ACC112 (cell line): ENCODE measurements at regions not wholly inside any gene's neighbourhood (a gene's known extent, or its start where the extent isn't known, plus 50 kb on each side); places are given as distances from the start of the nearest gene placed in this dataset.
"Not testable (repeated sequence)": the region's sequence is repeated elsewhere in the genome, so short reads cannot be mapped to it uniquely, and the experiment has no call there.

Experiments
- H2AFZ ChIP-seq: fragments of 200-600 bp; sonication (generic); one replicate; pipeline ENCODE4 v1.6.0; 2017; ENCODE audit warnings: antibody characterized with exemption, low read length; ENCODE audit not compliant: unreplicated experiment
- H3K27ac ChIP-seq: fragments of 200-600 bp; sonication (generic); 2 replicates; pipeline ENCODE4 v1.5.1; 2014; ENCODE audit warnings: low read depth, mild to moderate bottlenecking, antibody characterized with exemption, low read length, moderate library complexity
- H3K27me3 ChIP-seq: fragments of 200-600 bp; sonication (generic); 2 replicates; pipeline ENCODE4 v1.6.1; 2014; ENCODE audit warnings: mild to moderate bottlenecking, antibody characterized with exemption, low read length, moderate library complexity, mixed read lengths; ENCODE audit not compliant: insufficient read depth
- H3K36me3 ChIP-seq: fragments of 200-600 bp; sonication (generic); 2 replicates; pipeline ENCODE4 v1.6.1; 2016; ENCODE audit warnings: mild to moderate bottlenecking, antibody characterized with exemption, low read length, moderate library complexity, mixed read lengths; ENCODE audit not compliant: insufficient read depth
- H3K4me1 ChIP-seq: fragments of 200-600 bp; sonication (generic); one replicate; pipeline ENCODE4 v1.6.1; 2016; ENCODE audit warnings: low read length, mixed read lengths; ENCODE audit not compliant: insufficient read depth, unreplicated experiment, control insufficient read depth
- H3K4me3 ChIP-seq: fragments of 200-600 bp; sonication (generic); 2 replicates; pipeline ENCODE4 v1.5.1; 2014; ENCODE audit warnings: mild to moderate bottlenecking, low read depth, low read length
- H3K79me2 ChIP-seq: fragments of 200-600 bp; sonication (generic); one replicate; pipeline ENCODE4 v1.6.0; 2016; ENCODE audit warnings: low read length; ENCODE audit not compliant: control insufficient read depth, unreplicated experiment, insufficient read depth

DNA sequence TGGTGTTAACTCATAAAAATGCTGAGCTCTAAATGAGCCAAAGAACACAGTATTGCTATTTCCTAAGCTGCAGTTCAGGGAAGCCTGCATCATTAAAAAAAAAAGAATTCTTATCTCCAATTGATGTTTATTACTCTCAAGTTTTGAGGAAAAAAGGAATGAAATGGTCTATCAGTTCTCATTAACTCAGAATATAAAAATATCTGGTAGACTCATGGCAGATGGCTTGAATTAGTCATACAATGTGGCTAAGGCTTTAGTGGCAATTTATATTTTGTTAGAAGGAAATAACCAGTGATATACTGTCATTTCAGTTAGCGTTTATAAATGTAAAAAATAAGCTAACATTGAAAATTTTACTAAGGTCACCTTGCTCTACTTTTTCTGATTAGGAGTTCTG, 1403.4 kb upstream of the C9orf72 start:
- no peaks in the 10 kb centered on the region for H3K36me3 ChIP-seq
- H3K4me3 ChIP-seq, result no peak overlapping the region

DNA sequence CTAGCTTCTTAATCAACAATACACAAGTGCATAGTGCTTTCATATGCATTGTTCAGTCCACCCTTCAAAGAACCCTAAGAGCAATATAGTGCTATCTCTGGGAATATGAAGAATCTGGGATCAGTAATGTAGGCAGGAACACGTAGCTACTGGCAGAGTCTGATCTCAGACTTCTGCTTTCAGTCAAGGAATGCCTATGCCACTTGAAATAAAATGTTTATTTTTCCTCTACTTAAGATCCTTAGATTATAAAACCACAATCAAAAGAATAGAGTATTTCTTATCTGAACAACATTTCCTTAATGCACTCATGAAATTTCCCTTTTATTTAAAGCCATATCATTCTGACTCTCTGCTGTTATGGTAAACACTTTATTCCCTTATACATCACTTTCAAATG, 1407.8 kb upstream of the C9orf72 start:
- no peaks in the 10 kb centered on the region for H3K4me1 ChIP-seq
- H3K27me3 ChIP-seq, result no peaks in the 10 kb centered on the region
- H2AFZ ChIP-seq, result no peak overlapping the region
- no peak overlapping the region for H3K4me3 ChIP-seq
- no peak overlapping the region for H3K27ac ChIP-seq
- no peaks in the 10 kb centered on the region for H3K36me3 ChIP-seq
- H3K79me2 ChIP-seq, result no peaks in the 10 kb centered on the region

More for the DNA sequence above, 1403.4 kb upstream of the C9orf72 start:
- Histone ChIP-seq H3K79me2 (no peaks in the 10 kb centered on the region), H3K27me3 (no peaks in the 10 kb centered on the region), H3K27ac (no peak overlapping the region), H3K4me1 (no peaks in the 10 kb centered on the region), H2AFZ (no peak overlapping the region)

DNA sequence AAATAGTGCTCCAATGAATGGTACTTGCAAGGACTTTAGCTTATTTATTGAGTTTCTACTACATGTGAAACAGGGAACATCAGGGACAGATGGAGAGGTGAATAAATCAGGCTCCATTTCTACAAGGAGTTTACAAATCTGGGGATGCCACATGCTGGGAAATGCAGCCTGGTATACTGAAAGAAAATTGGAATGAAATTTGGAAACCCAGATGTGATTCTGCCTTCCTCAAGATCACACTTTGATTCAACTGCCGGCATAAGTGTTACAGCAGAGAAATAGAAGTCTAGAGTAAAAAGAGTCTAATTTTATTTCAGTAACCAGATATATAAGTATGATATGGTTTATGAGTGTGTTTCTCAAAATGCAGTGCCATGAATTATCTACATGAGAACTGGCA, 1408.4 kb upstream of the C9orf72 start:
- Histone ChIP-seq H2AFZ (no peak overlapping the region), H3K4me3 (no peak overlapping the region), H3K36me3 (no peaks in the 10 kb centered on the region), H3K27me3 (no peaks in the 10 kb centered on the region), H3K27ac (no peak overlapping the region), H3K79me2 (no peaks in the 10 kb centered on the region), H3K4me1 (no peaks in the 10 kb centered on the region)

DNA sequence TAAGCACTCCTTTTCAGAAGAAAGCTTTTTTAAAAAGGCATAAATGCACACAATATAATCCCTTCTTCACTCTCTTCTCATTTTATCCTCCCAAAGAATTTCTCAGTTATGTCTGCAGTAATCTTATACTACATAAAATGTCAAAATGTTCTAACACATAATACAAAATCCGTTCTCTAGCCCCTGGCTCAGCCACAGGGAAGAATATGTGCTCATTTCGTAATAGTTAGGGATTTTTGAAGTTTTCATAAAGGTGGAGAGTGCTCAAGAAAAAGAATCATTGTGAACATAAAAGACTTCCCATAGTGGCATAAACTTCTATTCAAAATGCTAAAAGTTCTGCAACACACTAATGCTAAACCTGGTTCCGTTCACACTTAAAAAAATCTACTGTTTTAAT, 1410.7 kb upstream of the C9orf72 start:
- Histone ChIP-seq H3K79me2 (no peaks in the 10 kb centered on the region), H3K27ac (no peak overlapping the region), H2AFZ (no peak overlapping the region), H3K27me3 (no peaks in the 10 kb centered on the region), H3K36me3 (no peaks in the 10 kb centered on the region), H3K4me3 (no peak overlapping the region), H3K4me1 (no peaks in the 10 kb centered on the region)

DNA sequence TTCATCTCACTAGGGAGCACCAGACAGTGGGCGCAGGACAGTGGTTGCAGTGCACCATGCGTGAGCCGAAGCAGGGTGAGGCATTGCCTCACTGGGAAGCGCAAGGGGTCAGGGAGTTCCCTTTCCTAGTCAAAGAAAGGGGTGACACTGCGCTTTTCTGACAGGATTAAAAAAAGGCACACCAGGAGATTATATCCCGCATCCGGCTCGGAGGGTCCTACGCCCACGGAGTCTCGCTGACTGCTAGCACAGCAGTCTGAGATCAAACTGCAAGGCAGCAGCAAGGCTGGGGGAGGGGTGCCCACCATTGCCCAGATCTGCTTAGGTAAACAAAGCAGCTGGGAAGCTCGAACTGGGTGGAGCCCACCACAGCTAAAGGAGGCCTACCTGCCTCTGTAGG, 1416.7 kb upstream of the C9orf72 start:
- H2AFZ ChIP-seq, H3K27me3 ChIP-seq, H3K4me1 ChIP-seq, H3K36me3 ChIP-seq, H3K27ac ChIP-seq, H3K4me3 ChIP-seq, H3K79me2 ChIP-seq: not testable (repeated sequence)

DNA sequence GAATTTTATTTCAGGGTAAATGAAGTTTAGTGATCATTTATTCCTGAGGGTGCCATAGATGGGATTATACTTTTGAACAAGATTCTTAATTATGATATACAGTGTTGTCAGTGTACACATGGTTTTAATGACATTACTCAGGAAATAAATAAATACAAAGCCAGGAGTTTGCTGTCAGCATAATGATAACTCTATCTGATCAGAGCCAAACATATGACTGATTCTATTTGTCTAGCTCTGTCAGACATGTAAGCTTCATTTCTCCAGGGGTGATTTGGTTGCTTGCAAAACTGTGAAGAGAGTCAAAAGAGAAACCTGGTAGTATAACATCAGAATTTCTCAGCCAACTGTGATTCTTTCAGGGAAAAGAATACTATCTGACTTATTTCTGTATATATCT, 1425.8 kb upstream of the C9orf72 start:
- H3K79me2 ChIP-seq, result no peaks in the 10 kb centered on the region
- no peaks in the 10 kb centered on the region for H3K36me3 ChIP-seq
- no peak overlapping the region for H2AFZ ChIP-seq
- H3K4me1 ChIP-seq, result no peaks in the 10 kb centered on the region
- H3K27me3 ChIP-seq, result no peaks in the 10 kb centered on the region
- H3K27ac ChIP-seq, result no peak overlapping the region
- H3K4me3 ChIP-seq, result no peak overlapping the region

DNA sequence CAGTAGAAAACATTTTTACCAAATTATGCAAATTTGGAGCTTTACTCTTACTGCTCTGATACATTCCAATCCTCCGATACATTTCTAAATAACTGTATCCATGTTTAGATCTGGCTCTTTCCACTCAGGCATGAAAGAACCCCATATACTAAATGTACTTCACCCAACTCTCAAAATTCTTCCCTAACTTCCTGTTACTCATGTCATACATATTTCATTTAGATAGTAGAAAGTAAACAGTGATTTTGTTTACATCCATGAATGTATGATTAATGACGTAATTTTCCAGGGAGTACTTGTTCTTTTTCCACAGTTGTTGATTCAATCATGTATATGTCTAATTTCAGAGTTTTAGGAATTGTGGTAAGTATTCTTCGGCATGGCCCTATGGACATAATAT, 1426.5 kb upstream of the C9orf72 start:
- no peak overlapping the region for H3K27ac ChIP-seq
- H3K4me1 ChIP-seq, result no peaks in the 10 kb centered on the region
- no peak overlapping the region for H2AFZ ChIP-seq
- H3K79me2 ChIP-seq, result no peaks in the 10 kb centered on the region
- no peak overlapping the region for H3K4me3 ChIP-seq
- no peaks in the 10 kb centered on the region for H3K36me3 ChIP-seq
- no peaks in the 10 kb centered on the region for H3K27me3 ChIP-seq

DNA sequence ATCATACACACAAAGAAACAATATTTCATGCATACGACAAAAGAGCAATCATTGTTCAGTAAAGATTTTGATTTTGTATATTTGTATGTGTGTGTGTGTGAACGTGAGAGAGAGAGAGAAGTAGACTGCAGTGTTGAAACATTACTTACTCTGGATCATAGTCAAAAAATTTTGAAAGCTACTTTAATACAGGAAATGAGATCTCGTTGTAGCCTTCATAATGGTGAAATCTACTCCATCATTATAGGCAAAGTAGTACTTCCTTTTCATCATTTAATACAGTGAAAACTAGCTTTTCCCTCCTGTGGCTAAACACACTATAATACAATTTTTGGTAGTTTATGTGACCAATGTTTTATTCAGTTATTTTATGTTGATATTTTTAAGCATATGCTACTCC, 1427.7 kb upstream of the C9orf72 start:
- no peak overlapping the region for H2AFZ ChIP-seq

DNA sequence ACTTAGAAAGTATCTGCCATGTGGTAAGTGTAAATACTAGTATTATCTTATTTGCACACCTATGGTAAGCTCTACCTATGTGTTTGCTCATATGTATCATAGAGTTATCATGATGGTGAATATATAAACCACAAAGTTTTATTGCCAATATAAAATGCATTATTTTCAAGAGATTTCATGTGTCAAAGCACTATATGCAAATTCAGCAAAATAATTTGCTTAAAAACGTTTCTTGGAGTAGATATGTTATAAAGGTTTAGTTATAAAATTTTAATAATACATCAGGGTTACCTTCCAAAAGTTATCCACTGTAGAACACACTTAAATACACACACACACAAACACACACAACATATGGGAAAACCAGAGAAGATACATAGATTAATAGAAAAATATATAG, 1431.7 kb upstream of the C9orf72 start:
- no peaks in the 10 kb centered on the region for H3K36me3 ChIP-seq
- H3K4me1 ChIP-seq, result no peaks in the 10 kb centered on the region
- H2AFZ ChIP-seq, result no peak overlapping the region
- H3K27ac ChIP-seq, result no peak overlapping the region
- H3K79me2 ChIP-seq, result no peaks in the 10 kb centered on the region
- no peaks in the 10 kb centered on the region for H3K27me3 ChIP-seq
- H3K4me3 ChIP-seq, result no peak overlapping the region

More for the DNA sequence above, 1427.7 kb upstream of the C9orf72 start:
- Histone ChIP-seq H3K4me1 (no peaks in the 10 kb centered on the region), H3K4me3 (no peak overlapping the region), H3K36me3 (no peaks in the 10 kb centered on the region), H3K27ac (no peak overlapping the region), H3K27me3 (no peaks in the 10 kb centered on the region), H3K79me2 (no peaks in the 10 kb centered on the region)

DNA sequence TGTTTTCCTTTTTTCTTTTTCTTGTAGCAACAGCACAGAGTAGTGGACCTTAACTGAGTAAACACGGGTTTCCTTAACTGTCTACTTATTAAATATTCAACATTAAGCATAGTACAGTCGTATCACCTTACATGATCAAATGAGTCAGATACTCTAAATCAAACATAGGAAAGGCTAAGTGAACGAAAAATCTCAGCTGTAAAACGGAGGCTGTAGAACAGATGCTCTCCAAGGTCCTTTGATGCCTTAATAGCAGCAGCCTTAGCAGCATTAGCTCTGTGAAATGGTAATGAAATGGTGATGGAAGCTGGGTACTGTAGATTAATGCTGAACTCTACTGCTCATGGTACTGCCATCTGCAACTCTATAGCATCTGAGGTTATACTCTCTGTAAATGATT, 1433.3 kb upstream of the C9orf72 start:
- H2AFZ ChIP-seq, result no peak overlapping the region
- no peak overlapping the region for H3K27ac ChIP-seq
- H3K36me3 ChIP-seq, result no peaks in the 10 kb centered on the region
- no peaks in the 10 kb centered on the region for H3K4me1 ChIP-seq
- H3K79me2 ChIP-seq, result no peaks in the 10 kb centered on the region
- no peaks in the 10 kb centered on the region for H3K27me3 ChIP-seq
- H3K4me3 ChIP-seq, result no peak overlapping the region

DNA sequence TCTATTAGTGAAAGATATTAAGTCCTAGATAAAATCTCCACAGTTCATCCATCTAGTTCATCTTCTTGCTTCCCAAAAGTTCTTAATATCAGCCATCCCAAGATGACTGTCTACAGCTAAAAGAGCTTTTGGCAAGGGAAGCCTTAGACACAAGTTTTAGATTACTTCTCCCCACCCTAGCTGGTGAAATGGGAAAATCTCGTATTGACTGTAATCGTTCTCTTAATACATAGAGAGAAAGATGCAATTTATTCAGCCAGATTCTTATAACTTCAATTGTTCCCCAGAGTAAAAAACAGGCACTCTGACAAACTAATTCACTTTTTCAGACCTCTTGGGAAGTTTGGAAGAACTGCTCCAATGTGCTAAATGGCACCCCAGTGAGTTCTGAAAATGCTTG, 1439.6 kb upstream of the C9orf72 start:
- Histone ChIP-seq H3K36me3 (no peaks in the 10 kb centered on the region), H3K27me3 (no peaks in the 10 kb centered on the region), H2AFZ (no peak overlapping the region), H3K4me3 (no peak overlapping the region), H3K27ac (no peak overlapping the region), H3K4me1 (no peaks in the 10 kb centered on the region), H3K79me2 (no peaks in the 10 kb centered on the region)

DNA sequence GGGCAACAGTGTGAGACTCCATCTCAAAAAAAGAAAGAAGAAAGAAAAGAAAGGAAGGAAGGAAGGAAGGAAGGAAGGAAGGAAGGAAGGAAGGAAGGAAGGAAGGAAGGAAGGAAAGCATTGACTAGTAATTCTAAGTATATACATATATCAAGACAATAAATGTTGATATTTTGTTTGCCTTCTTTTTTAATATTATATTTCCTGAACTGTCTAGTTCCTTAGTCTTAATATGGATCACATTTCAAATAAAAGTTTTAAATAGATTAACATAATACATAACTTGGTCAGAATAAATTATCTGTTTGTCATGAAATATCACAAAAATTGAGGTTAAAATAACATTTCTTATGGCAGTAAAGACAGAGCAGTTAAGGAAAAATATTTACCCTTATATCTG, 1448.4 kb upstream of the C9orf72 start:
- no peak overlapping the region for H3K4me3 ChIP-seq
- no peak overlapping the region for H3K27ac ChIP-seq
- no peaks in the 10 kb centered on the region for H3K79me2 ChIP-seq
- H3K4me1 ChIP-seq, result no peaks in the 10 kb centered on the region
- no peaks in the 10 kb centered on the region for H3K36me3 ChIP-seq
- H3K27me3 ChIP-seq, result no peaks in the 10 kb centered on the region
- no peak overlapping the region for H2AFZ ChIP-seq
